ENCODE measurements at regions not wholly inside any gene's neighbourhood (a gene's known extent, or its start where the extent isn't known, plus 50 kb on each side); places are given as distances from the start of the nearest gene placed in this dataset.

DNA sequence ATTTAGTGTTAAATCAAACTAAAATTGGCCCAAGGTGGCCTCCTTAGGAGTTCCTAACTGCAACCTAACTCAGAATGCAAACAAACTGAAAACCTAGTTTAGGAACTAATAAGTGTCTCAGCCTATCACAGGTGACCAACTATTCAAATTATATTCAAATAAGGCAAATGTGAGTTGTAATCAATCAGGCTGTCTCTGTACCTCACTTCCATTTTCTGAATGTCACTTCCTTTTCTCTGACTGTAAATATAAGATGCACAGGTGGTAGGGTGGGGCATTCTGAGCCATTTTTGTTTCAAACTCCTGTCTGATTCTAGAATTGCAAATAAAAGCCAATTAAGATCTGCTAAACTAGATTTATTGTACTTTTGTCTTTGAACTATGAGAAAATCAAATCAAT lies 401.5 kb downstream of the PPP3CA start:
- no peak overlapping the region for H3K4me3 ChIP-seq (ENCODE audit: low read depth, low read length)
- no peaks in the 10 kb centered on the region for H3K79me2 ChIP-seq (ENCODE audit: control insufficient read depth, insufficient read depth, low read length, unreplicated experiment)
- H3K4me1 ChIP-seq (ENCODE audit: control insufficient read depth, insufficient read depth, low read length, unreplicated experiment), result peaks cover 9% of the 10 kb centered on the region
- H2AFZ ChIP-seq (ENCODE audit: low read length, unreplicated experiment), result no peak overlapping the region
- H3K36me3 ChIP-seq (ENCODE audit: insufficient read depth, low read length), result no peaks in the 10 kb centered on the region
- H3K27ac ChIP-seq (ENCODE audit: low read depth, low read length), result no peak overlapping the region
- no peaks in the 10 kb centered on the region for H3K27me3 ChIP-seq (ENCODE audit: insufficient read depth, low read length)

DNA sequence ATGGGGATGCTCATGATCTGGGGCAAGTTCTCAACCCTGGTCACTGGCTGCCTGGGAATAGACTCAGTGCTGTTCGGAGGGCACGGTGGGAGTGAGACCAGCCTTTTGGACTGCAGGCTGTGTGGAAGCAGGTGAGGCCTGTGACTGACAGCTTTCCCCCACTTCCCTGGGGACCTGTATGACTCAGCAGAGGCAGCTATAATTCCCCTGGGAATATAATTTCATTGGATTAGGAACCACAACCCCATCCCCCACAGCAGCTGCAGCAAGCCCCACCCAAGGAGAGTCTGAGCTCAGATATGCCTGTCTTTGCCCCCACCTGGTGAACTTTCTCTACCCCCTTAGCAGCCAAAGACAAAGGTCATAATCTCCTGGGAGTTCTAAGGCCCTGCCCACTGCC lies 408.6 kb downstream of the PPP3CA start:
- Histone ChIP-seq H3K4me1 (ENCODE audit: control insufficient read depth, insufficient read depth, low read length, unreplicated experiment) (no peaks in the 10 kb centered on the region), H3K27me3 (ENCODE audit: insufficient read depth, low read length) (no peaks in the 10 kb centered on the region), H3K4me3 (ENCODE audit: low read depth, low read length) (no peak overlapping the region), H3K79me2 (ENCODE audit: control insufficient read depth, insufficient read depth, low read length, unreplicated experiment) (no peaks in the 10 kb centered on the region), H3K36me3 (ENCODE audit: insufficient read depth, low read length) (no peaks in the 10 kb centered on the region), H3K27ac (ENCODE audit: low read depth, low read length) (no peak overlapping the region), H2AFZ (ENCODE audit: low read length, unreplicated experiment) (no peak overlapping the region)

DNA sequence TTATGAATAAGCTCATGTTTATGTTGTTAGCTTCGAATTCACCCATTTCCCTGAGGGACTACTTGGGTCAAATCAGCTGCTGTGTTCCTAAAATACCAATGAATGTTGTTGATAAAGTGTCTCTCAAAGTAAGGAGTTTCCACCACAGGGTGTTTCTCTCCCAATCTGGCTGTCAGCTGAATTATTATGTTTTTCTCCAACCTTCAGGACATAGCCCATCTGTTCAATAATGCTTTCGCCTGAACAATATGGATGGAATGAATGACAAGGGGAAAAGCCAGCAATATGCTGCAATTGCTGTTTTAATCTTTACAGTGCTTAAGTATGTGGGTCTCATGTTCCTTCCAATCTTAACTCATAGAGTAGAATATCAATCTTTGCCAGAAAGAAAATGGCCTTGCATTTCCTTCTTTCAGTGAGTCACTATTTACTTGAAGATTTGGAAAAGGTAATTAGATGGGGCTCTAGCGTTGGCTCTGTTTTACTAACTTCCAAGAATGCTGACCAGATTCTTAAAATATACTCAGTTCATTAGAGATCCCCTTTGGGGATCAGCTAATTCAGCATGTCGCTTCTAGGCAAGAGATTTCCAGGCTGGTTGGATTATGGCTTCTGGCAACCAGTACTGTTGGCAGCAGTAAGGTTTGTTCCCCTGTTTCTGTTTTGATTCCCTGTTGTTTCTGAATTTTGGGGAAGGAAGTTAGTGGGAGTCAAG lies 410.5 kb downstream of the PPP3CA start:
- no peak overlapping the region for H3K27ac ChIP-seq (ENCODE audit: low read depth, low read length)

DNA sequence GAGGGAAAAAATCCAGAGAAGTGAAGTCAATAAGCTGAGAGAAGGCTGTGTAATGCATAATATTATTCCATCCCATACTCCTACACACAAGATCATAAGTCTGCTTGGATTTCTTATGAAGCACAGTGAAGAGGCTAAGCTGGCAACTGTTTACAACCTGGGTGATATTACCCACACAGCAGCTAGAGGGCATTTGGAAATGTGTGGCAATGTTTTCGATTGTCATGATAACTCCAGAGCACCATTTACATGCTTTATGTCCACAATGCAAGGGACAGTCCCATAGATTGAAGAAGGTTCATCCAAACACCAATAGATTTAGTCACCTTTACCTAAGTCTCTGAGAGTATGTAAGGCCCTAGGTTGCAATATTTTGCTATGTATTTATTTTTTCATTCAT lies 412.2 kb downstream of the PPP3CA start:
- Histone ChIP-seq H3K79me2 (ENCODE audit: control insufficient read depth, insufficient read depth, low read length, unreplicated experiment) (no peaks in the 10 kb centered on the region), H3K36me3 (ENCODE audit: insufficient read depth, low read length) (no peaks in the 10 kb centered on the region), H2AFZ (ENCODE audit: low read length, unreplicated experiment) (no peak overlapping the region), H3K27me3 (ENCODE audit: insufficient read depth, low read length) (no peaks in the 10 kb centered on the region), H3K27ac (ENCODE audit: low read depth, low read length) (no peak overlapping the region), H3K4me1 (ENCODE audit: control insufficient read depth, insufficient read depth, low read length, unreplicated experiment) (peaks cover 8% of the 10 kb centered on the region), H3K4me3 (ENCODE audit: low read depth, low read length) (no peak overlapping the region)

More for the DNA sequence above, 410.5 kb downstream of the PPP3CA start:
- H3K4me1 ChIP-seq (ENCODE audit: control insufficient read depth, insufficient read depth, low read length, unreplicated experiment), result peaks cover 8% of the 10 kb centered on the region
- no peak overlapping the region for H3K4me3 ChIP-seq (ENCODE audit: low read depth, low read length)
- H3K27me3 ChIP-seq (ENCODE audit: insufficient read depth, low read length), result no peaks in the 10 kb centered on the region
- H3K79me2 ChIP-seq (ENCODE audit: control insufficient read depth, insufficient read depth, low read length, unreplicated experiment), result no peaks in the 10 kb centered on the region
- no peaks in the 10 kb centered on the region for H3K36me3 ChIP-seq (ENCODE audit: insufficient read depth, low read length)
- no peak overlapping the region for H2AFZ ChIP-seq (ENCODE audit: low read length, unreplicated experiment)

DNA sequence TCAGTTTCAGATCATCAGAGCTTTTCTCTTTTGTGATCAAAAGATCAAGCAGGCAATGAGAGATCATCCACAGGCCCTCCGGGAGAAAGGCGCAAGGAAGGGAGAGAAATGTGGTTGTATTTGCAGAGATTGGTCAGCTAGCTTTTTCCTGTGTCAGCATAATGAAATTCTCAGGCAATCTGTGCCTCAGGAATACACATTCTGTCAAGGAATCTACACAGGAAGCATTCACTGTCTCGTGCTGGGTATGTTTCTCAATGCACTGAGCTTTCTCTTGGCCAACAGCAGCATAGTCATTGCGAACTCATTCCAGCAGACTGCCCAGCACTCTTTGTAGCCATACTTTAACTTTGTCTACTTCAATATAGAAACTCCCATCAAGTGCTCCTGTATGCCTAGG lies 413.7 kb downstream of the PPP3CA start:
- H3K27ac ChIP-seq (ENCODE audit: low read depth, low read length), result no peak overlapping the region
- no peaks in the 10 kb centered on the region for H3K79me2 ChIP-seq (ENCODE audit: control insufficient read depth, insufficient read depth, low read length, unreplicated experiment)
- H3K27me3 ChIP-seq (ENCODE audit: insufficient read depth, low read length), result no peaks in the 10 kb centered on the region
- H2AFZ ChIP-seq (ENCODE audit: low read length, unreplicated experiment), result peak overlapping the region; percentile 69
- H3K4me3 ChIP-seq (ENCODE audit: low read depth, low read length), result peak overlapping the region; percentile 62
- H3K4me1 ChIP-seq (ENCODE audit: control insufficient read depth, insufficient read depth, low read length, unreplicated experiment), result peaks cover 8% of the 10 kb centered on the region
- H3K36me3 ChIP-seq (ENCODE audit: insufficient read depth, low read length), result no peaks in the 10 kb centered on the region

DNA sequence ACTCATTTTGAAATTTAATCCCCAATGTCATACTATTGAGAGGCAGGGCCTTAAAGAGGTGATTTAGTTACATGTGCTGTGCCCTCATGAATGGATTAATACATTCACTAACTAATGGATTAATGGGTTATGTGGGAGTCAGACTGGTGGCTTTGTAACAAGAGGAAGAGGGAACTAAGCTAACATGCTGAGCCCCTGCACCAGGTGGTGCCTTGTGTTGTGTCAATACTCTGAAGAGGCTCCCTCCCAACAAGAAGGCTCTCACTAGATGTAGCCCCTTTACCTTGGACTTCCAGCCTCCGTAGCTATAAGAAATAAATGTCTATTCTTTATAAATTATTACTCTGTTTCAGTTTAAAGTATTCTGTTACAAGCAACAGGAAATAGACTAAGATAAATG lies 411.9 kb upstream of the EMCN start:
- no peak overlapping the region for H3K4me3 ChIP-seq (ENCODE audit: low read depth, low read length)
- H3K4me1 ChIP-seq (ENCODE audit: control insufficient read depth, insufficient read depth, low read length, unreplicated experiment), result peaks cover 8% of the 10 kb centered on the region
- H3K27ac ChIP-seq (ENCODE audit: low read depth, low read length), result no peak overlapping the region
- no peaks in the 10 kb centered on the region for H3K36me3 ChIP-seq (ENCODE audit: insufficient read depth, low read length)
- H3K27me3 ChIP-seq (ENCODE audit: insufficient read depth, low read length), result no peaks in the 10 kb centered on the region
- H3K79me2 ChIP-seq (ENCODE audit: control insufficient read depth, insufficient read depth, low read length, unreplicated experiment), result no peaks in the 10 kb centered on the region
- H2AFZ ChIP-seq (ENCODE audit: low read length, unreplicated experiment), result no peak overlapping the region

DNA sequence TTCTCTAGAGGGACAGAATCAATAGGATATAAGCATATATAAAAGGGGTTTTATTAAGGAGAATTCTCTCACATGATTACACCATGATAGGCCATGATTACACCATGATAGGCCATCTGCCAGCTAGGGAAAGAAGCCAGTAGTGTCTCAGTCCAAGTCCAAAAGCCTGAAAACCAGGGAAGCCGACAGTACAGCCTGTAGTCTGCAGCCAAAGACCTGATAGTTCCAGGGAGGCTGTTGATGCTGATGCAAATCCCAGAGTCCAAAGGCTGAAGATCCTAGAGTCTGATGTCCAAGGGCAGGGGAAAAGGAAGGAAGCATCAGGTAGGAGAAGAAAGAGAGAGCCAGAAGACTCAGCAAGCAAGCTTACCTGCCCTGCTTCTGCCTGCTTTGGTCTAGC lies 411.3 kb upstream of the EMCN start:
- peaks cover 8% of the 10 kb centered on the region for H3K4me1 ChIP-seq (ENCODE audit: control insufficient read depth, insufficient read depth, low read length, unreplicated experiment)
- no peak overlapping the region for H3K27ac ChIP-seq (ENCODE audit: low read depth, low read length)
- no peaks in the 10 kb centered on the region for H3K27me3 ChIP-seq (ENCODE audit: insufficient read depth, low read length)
- H3K4me3 ChIP-seq (ENCODE audit: low read depth, low read length), result no peak overlapping the region
- H3K36me3 ChIP-seq (ENCODE audit: insufficient read depth, low read length), result no peaks in the 10 kb centered on the region
- H3K79me2 ChIP-seq (ENCODE audit: control insufficient read depth, insufficient read depth, low read length, unreplicated experiment), result no peaks in the 10 kb centered on the region
- no peak overlapping the region for H2AFZ ChIP-seq (ENCODE audit: low read length, unreplicated experiment)

DNA sequence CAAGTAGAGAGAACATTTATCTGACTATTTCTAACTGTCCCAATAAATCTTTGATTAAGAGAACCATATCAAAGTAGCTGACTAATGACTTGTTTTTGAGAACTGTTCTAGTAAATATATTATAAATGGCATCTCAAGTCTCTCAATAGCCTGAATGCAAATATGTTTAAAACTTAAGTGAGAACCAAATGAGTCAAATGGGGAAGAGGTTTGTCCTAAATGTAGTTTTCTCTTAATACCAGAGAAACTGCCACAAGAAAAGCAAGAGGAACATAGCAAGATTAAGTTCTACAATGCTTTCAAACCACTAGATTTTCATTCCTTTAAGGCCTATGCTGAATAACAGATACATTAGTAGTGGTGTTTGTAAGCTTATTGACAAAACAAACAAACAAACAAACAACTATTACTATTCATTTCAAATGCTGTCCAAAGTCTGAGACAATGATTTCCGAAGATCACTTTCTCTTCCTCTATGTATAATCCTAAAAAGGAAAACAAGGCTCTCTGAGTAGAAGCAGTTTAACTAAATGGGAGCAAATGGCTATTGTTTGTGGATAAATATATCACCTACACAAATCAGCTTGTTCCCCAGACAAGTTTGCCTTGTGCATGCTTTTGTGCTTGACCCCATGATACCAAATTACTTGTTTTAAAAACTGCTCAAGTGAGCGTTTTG lies 408.4 kb upstream of the EMCN start:
- no peak overlapping the region for H3K4me3 ChIP-seq (ENCODE audit: low read depth, low read length)
- H3K79me2 ChIP-seq (ENCODE audit: control insufficient read depth, insufficient read depth, low read length, unreplicated experiment), result no peaks in the 10 kb centered on the region
- no peaks in the 10 kb centered on the region for H3K4me1 ChIP-seq (ENCODE audit: control insufficient read depth, insufficient read depth, low read length, unreplicated experiment)
- H3K36me3 ChIP-seq (ENCODE audit: insufficient read depth, low read length), result no peaks in the 10 kb centered on the region
- H2AFZ ChIP-seq (ENCODE audit: low read length, unreplicated experiment), result no peak overlapping the region
- no peak overlapping the region for H3K27ac ChIP-seq (ENCODE audit: low read depth, low read length)
- H3K27me3 ChIP-seq (ENCODE audit: insufficient read depth, low read length), result no peaks in the 10 kb centered on the region

DNA sequence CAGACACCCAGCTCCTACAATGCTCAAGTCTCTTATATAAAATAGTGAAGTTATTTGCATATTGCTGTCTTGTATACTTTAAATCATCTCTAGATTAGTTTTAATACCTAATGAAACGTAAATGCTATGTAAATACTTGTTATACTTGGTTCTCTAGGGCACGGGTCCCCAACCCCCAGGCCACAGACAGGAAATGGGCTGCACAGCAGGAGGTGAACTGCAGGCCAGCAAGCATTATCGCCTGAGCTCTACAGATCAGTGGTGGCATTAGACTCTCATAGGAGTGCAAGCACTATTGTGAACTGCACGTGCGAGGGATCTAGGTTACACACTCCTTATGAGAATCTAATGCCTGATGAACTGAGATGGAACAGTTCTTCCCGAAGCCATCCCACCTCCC lies 395.9 kb upstream of the EMCN start:
- no peaks in the 10 kb centered on the region for H3K27me3 ChIP-seq (ENCODE audit: insufficient read depth, low read length)
- no peaks in the 10 kb centered on the region for H3K79me2 ChIP-seq (ENCODE audit: control insufficient read depth, insufficient read depth, low read length, unreplicated experiment)
- no peaks in the 10 kb centered on the region for H3K4me1 ChIP-seq (ENCODE audit: control insufficient read depth, insufficient read depth, low read length, unreplicated experiment)
- H2AFZ ChIP-seq (ENCODE audit: low read length, unreplicated experiment), result no peak overlapping the region
- no peaks in the 10 kb centered on the region for H3K36me3 ChIP-seq (ENCODE audit: insufficient read depth, low read length)
- H3K4me3 ChIP-seq (ENCODE audit: low read depth, low read length), result no peak overlapping the region
- no peak overlapping the region for H3K27ac ChIP-seq (ENCODE audit: low read depth, low read length)

DNA sequence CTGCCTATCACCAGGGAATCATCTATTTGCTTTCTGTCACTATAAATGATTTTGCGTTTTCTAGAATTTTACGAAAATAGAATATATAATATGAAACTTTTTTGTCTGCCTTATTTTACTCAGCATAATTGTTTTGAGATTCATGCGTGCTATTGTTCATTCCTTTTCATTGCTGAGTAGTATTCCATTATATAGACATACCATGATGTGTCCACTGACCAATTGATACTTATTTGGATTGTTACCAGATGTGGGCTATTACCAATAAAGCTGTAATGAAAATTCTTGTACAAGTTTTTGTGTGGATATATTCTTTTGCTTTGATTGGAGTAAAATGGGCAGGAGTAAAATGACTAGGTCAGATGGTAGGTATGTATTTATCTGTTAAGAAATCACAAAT lies 390.7 kb upstream of the EMCN start:
- Histone ChIP-seq H3K27me3 (ENCODE audit: insufficient read depth, low read length) (no peaks in the 10 kb centered on the region), H3K79me2 (ENCODE audit: control insufficient read depth, insufficient read depth, low read length, unreplicated experiment) (no peaks in the 10 kb centered on the region), H3K4me1 (ENCODE audit: control insufficient read depth, insufficient read depth, low read length, unreplicated experiment) (no peaks in the 10 kb centered on the region), H2AFZ (ENCODE audit: low read length, unreplicated experiment) (no peak overlapping the region), H3K36me3 (ENCODE audit: insufficient read depth, low read length) (no peaks in the 10 kb centered on the region), H3K27ac (ENCODE audit: low read depth, low read length) (no peak overlapping the region), H3K4me3 (ENCODE audit: low read depth, low read length) (no peak overlapping the region)

All from ACC112 (cell line).